Activated T-helper 1 cell treated with anti-CD3 and anti-CD28 coated beads, Interleukin-12 subunit alpha, Interleukin-12 subunit beta, Interleukin-2, Interleukin-4 antibody, amounts not matched to agents 30 ng/mL and 10 ng/mL and 1 ng/mL, durations not matched to agents 14 hours and 24 hours and 36 hours (primary cell): ENCODE measurements at regions not wholly inside any gene's neighbourhood (a gene's known extent, or its start where the extent isn't known, plus 50 kb on each side); places are given as distances from the start of the nearest gene placed in this dataset.

Experiments
- DNase-seq: peaks from one replicate; pipeline ENCODE4 v3.0.0; 2021; ENCODE audit warnings: low spot score
- H3K27ac Mint-ChIP-seq: one replicate; pipeline ENCODE4 v1.8.0; 2021; ENCODE audit warnings: mild to moderate bottlenecking, mixed read lengths
- H3K27me3 Mint-ChIP-seq: one replicate; pipeline ENCODE4 v1.8.0; 2022; ENCODE audit warnings: mild to moderate bottlenecking, moderate library complexity, mixed read lengths; ENCODE audit not compliant: insufficient read depth
- H3K36me3 Mint-ChIP-seq: one replicate; pipeline ENCODE4 v1.8.0; 2021; ENCODE audit warnings: low read depth, mixed read lengths
- H3K4me1 Mint-ChIP-seq: one replicate; pipeline ENCODE4 v1.8.0; 2021; ENCODE audit warnings: low read depth, mixed read lengths
- H3K4me3 Mint-ChIP-seq: one replicate; pipeline ENCODE4 v1.8.0; 2021; ENCODE audit warnings: mild to moderate bottlenecking, moderate library complexity, mixed read lengths
- H3K9me3 Mint-ChIP-seq: one replicate; pipeline ENCODE4 v1.8.0; 2021; ENCODE audit warnings: mixed read lengths
- intact Hi-C: fragments of 100-400 bp; cut with micrococcal nuclease; formaldehyde crosslinking; loops from one replicate; pipeline ENCODE4 v1.15.1; 2024

DNA sequence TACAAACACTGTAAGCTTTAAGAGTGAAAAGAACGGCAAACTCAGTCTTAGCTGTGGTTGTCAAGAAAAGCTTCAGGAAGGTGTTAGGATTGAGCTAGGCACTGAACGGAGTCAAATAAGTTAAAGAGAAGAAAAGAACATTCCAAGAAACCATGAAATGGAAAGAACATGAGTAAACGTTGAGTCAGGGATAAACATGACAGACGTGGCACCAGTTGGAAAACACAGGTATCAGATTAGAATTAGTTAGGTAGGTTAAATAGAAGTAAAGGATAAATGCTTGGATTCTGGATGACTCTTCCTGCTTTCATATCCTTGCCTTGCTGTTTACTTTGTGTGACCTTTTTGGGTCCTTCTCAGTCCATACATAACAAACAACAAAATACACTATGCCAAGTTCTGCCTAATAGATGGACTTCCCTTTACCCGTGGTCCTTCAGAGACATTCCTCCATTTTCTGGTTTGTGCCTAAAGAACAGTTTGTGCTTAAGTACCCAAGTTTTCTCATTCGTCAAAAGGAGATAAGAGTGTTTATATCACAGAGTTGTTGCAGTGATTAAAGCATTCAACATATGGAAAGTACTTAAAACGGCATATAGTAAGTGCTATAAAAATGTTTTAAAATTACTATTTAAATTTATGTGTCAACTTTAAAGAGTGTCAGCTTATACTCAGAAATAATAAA, 446.9 kb downstream of the TMA16 start:
- Mint-ChIP-seq H3K4me1 (no peaks in the 10 kb centered on the region), H3K36me3 (no peaks in the 10 kb centered on the region), H3K4me3 (no peak overlapping the region), H3K9me3 (no peaks in the 10 kb centered on the region), H3K27ac (no peak overlapping the region), H3K27me3 (no peaks in the 10 kb centered on the region)
- DNase-seq: no peak
- intact Hi-C loops: no loop called here

DNA sequence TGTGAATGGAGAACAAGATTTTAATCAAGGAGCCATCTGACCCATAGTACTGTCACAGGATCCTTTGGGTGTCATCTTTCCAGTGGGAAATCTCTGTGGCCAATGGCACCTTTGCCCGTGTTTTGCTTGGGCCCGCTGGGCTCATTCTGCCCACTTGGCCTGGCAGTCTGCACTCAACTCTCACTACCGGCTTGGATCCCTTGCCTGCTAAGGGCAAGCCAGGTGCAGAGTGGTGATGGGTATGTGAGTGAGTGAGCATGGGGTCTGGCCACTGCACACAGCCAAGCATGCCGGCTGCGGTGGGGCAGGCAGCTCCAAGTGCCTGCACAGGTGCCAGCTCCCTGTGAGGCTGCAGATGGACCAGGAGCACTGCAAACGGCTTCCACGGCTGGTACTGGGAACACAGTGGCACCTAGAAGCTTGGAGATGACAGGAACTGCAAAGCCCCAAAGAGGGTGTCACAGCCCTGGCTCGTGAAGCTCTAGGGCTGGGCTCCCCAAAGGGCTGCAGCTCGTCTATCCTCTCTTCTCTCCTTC, 454.5 kb downstream of the TMA16 start:
- Mint-ChIP-seq H3K27me3 (no peaks in the 10 kb centered on the region), H3K27ac (no peak overlapping the region), H3K4me1 (no peaks in the 10 kb centered on the region), H3K9me3 (no peaks in the 10 kb centered on the region), H3K36me3 (no peaks in the 10 kb centered on the region), H3K4me3 (no peak overlapping the region)
- intact Hi-C loops: no loop called here
- no peak for DNase-seq

DNA sequence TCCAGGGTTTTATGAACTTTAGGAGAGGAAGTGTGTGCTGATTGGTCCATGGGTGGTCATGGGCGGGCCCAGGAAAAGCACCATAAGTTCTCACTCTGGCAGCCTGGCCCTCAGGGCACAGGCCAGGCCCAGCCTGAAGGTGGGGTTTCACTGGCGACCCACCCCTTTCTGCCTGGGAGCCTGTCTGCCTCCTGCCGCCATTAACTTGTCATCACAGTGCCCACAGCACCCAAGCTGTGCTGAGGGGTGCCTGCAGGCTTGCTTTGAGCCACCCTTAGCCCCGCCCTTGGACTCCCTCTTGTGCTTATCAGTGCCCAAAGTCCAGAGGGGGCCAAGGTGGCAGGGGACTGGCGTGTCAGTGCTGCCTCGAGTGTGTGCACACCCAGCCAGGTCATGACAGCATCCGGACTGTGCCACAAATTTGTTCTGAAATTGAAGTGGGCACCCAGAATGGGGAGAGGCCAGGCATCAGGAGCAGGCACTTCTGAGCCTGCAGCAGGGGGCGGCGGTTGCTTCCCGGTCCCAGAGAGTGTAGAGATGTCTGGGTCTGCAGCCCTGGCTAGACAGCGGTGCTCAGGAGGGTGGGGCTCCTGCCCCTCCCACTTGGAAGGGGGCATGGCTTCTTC, 455.6 kb downstream of the TMA16 start:
- Mint-ChIP-seq H3K4me1 (no peaks in the 10 kb centered on the region), H3K27me3 (no peaks in the 10 kb centered on the region), H3K9me3 (no peaks in the 10 kb centered on the region), H3K36me3 (no peaks in the 10 kb centered on the region), H3K4me3 (no peak overlapping the region), H3K27ac (no peak overlapping the region)
- intact Hi-C loops: no loop called here
- no peak for DNase-seq

DNA sequence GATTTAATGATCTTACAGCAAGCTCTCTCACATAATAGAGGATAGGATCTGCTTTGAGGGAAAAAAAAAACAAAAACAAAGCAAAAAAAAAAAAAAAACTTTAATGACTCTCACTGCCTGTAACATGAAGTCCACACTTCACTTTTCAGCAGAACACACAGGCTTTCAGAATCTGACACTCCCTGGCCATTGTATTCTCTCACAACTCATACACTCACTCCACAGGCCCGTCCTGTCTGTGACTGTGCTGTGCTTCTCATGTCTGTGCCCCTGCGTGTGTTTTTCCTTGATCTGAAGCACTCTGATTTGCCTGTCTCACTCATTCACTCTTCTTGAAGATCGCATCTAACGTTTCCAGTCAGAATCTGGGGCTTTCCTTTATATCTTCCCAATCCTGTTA, 460.8 kb downstream of the TMA16 start:
- H3K4me3 Mint-ChIP-seq: no peak overlapping the region
- no peaks in the 10 kb centered on the region for H3K9me3 Mint-ChIP-seq
- H3K36me3 Mint-ChIP-seq: no peaks in the 10 kb centered on the region
- no peaks in the 10 kb centered on the region for H3K4me1 Mint-ChIP-seq
- intact Hi-C loops: no loop called here
- no peak for DNase-seq
- H3K27me3 Mint-ChIP-seq: no peaks in the 10 kb centered on the region
- H3K27ac Mint-ChIP-seq: no peak overlapping the region

DNA sequence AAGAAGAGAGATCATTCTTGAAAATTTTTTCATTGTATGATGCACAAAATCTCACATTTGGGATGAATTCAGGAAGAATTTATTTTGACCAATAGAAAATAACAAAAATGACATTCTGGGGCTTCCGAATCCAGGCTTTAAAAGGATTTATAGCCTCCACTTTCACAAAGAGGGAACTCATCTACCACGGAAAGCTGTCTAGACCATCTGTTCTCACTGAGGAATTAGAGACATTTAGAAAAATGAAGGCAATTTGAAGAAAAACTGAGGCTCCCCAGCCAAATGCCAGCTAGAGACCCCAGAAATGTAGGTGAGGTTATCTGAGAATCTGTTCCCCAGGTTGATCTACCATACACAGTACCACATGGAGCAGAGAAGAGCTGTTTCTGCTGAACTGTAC, 464.3 kb downstream of the TMA16 start:
- Mint-ChIP-seq H3K4me1 (no peaks in the 10 kb centered on the region), H3K27me3 (no peaks in the 10 kb centered on the region)
- intact Hi-C loops: no loop called here

DNA sequence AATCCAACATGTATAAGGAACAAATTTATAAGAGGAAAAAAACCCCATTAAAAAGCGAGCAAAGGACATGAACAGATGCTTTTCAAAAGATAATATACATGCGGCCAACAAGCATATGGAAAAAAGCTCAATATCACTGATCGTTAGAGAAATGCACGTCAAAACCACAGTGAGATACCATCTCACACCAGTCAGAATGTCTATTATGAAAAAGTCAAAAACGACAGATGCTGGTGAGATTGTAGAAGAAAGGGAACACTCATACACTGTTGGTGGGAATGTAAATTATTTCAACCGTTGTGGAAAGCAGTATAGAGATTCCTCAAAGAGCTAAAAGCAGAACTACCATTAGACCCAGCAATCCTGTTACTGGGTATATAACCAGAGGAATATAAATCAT, 465.4 kb downstream of the TMA16 start:
- Mint-ChIP-seq H3K9me3 (no peaks in the 10 kb centered on the region), H3K4me3 (no peak overlapping the region), H3K4me1 (no peaks in the 10 kb centered on the region), H3K27me3 (no peaks in the 10 kb centered on the region), H3K36me3 (no peaks in the 10 kb centered on the region), H3K27ac (no peak overlapping the region)
- intact Hi-C loops: no loop called here
- DNase-seq: no peak

More for the DNA sequence above, 464.3 kb downstream of the TMA16 start:
- H3K36me3 Mint-ChIP-seq: no peaks in the 10 kb centered on the region
- no peak overlapping the region for H3K4me3 Mint-ChIP-seq
- DNase-seq: no peak
- H3K9me3 Mint-ChIP-seq: no peaks in the 10 kb centered on the region
- no peak overlapping the region for H3K27ac Mint-ChIP-seq

DNA sequence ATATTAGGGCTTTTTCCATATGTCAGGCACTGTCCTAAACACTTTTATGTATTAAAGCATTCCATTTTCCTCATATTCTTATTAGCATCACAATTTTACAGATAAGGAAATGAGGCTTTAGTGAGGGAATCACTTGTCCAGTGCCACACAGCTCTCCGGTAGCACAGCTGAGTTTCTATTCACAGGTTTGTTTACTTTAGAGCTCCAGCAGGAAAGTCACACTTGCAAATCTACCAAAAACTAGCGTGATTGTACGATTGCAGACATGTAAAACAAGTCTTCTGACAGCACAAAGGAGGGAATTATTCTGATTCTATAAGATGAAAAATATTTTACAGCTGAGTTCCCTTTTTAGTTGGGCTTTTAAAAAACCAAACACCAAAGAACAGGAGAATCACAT, 472.1 kb downstream of the TMA16 start:
- Mint-ChIP-seq H3K4me1 (no peaks in the 10 kb centered on the region), H3K4me3 (no peak overlapping the region), H3K9me3 (no peaks in the 10 kb centered on the region), H3K27me3 (no peaks in the 10 kb centered on the region), H3K36me3 (no peaks in the 10 kb centered on the region), H3K27ac (no peak overlapping the region)
- intact Hi-C loops: no loop called here
- no peak for DNase-seq

DNA sequence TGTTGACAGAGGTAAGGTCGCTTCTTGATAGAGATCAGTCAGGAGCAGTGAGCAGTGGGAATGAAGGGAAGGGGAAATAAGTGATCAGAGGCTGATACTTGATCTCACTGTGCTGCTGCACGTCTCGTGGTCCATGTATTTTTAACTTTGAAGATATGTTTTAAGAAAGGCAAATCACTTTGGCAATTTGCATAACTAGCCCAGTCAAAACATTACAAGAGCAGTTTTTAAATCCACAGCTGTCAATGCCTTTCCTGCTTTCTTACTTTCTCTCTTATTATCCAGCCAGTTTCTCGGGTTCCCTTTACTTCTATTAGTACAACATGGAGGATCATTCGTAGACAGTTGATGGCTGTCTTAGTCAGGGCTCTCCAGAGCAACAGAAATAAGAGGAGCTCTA, 472.8 kb downstream of the TMA16 start:
- Mint-ChIP-seq H3K9me3 (no peaks in the 10 kb centered on the region), H3K36me3 (no peaks in the 10 kb centered on the region), H3K4me1 (no peaks in the 10 kb centered on the region), H3K4me3 (no peak overlapping the region), H3K27ac (no peak overlapping the region), H3K27me3 (no peaks in the 10 kb centered on the region)
- intact Hi-C loops: no loop called here
- DNase-seq: no peak

DNA sequence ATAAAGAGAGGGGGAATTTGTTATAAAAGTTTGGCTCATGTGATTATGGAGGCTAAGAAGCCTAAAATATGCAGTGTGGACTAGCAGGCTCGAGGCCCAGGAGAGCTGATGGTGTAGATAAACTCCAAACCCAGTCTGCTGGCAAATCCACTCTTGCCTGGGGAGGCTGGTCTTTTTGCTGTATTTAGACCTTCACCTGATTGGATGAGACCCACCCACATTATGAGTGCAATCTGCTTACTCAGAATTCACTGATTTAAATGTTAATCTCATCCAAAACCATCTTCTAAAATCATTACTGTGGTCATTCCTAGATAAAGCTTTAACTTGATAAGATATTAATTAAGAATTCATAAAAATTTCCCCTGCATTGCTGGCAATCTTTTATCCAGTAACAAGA, 473.2 kb downstream of the TMA16 start:
- Mint-ChIP-seq H3K9me3 (no peaks in the 10 kb centered on the region), H3K4me1 (no peaks in the 10 kb centered on the region), H3K36me3 (no peaks in the 10 kb centered on the region), H3K4me3 (no peak overlapping the region), H3K27ac (no peak overlapping the region), H3K27me3 (no peaks in the 10 kb centered on the region)
- intact Hi-C loops: no loop called here
- DNase-seq: no peak

DNA sequence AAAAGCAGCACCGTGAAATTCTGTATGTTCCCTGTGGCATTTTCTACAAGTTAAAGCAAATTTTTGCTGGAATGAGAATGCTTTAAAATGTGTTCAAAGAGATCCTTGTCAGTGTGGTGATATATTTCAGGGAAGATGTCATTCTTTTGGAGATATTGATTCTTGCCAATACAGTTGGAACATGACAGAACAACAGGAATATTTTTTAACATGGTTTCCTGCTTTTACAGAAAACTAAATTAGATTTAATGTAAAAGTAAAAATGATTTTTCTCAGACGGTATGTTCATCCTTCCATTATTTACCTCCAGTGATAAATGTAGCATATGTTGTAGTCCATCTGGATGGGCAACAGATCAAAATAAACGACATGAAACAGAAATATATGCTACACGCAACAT, 474.8 kb downstream of the TMA16 start:
- H3K9me3 Mint-ChIP-seq: no peaks in the 10 kb centered on the region
- H3K4me3 Mint-ChIP-seq: no peak overlapping the region
- no peak for DNase-seq
- no peak overlapping the region for H3K27ac Mint-ChIP-seq
- intact Hi-C loops: no loop called here
- H3K36me3 Mint-ChIP-seq: no peaks in the 10 kb centered on the region
- no peaks in the 10 kb centered on the region for H3K27me3 Mint-ChIP-seq
- no peaks in the 10 kb centered on the region for H3K4me1 Mint-ChIP-seq

DNA sequence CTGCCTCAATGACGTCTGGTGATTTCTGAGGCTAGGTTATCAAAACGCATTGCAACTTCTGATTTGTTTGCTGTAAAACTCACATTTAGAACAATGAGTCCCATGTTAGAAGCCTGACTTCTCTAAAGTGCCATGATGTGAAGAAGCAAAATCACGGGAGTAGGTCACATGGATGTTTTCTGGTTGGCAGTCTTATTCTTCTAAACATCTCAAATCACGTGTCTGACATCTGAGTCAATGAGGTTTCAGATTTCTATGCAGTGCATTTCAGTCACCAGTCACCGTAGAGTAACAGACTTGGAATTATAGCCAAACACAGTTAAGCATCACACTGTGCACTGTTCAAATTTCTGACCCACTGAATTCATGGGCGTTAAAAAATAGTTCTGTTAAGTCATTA, 482.1 kb downstream of the TMA16 start:
- no peak overlapping the region for H3K4me3 Mint-ChIP-seq
- H3K4me1 Mint-ChIP-seq: no peaks in the 10 kb centered on the region
- no peak overlapping the region for H3K27ac Mint-ChIP-seq
- no peaks in the 10 kb centered on the region for H3K36me3 Mint-ChIP-seq
- no peaks in the 10 kb centered on the region for H3K9me3 Mint-ChIP-seq
- DNase-seq: no peak
- intact Hi-C loops: no loop called here
- H3K27me3 Mint-ChIP-seq: no peaks in the 10 kb centered on the region

DNA sequence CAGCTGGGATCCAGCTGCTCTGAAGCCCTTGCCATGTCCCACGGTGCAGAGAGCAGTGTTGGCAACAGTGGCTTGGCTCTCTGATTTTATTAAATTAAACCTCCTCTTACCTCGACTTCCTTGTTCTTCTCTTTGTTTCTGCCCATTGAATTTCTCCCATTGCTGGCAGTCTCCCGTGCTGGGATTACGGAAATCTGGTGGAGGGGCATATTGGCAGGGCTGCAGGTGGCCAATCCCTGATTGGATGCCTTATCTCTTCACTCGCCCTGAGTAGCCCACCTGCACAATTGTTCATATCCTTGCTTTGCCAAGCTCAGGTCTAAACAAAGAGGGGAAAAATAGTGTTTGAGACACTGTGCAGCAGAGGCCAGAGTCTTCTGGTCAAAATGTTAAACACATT, 493.9 kb downstream of the TMA16 start:
- intact Hi-C loops: no loop called here
- Mint-ChIP-seq H3K36me3 (no peaks in the 10 kb centered on the region), H3K4me1 (no peaks in the 10 kb centered on the region), H3K27ac (no peak overlapping the region), H3K4me3 (no peak overlapping the region), H3K27me3 (no peaks in the 10 kb centered on the region), H3K9me3 (no peaks in the 10 kb centered on the region)
- no peak for DNase-seq

DNA sequence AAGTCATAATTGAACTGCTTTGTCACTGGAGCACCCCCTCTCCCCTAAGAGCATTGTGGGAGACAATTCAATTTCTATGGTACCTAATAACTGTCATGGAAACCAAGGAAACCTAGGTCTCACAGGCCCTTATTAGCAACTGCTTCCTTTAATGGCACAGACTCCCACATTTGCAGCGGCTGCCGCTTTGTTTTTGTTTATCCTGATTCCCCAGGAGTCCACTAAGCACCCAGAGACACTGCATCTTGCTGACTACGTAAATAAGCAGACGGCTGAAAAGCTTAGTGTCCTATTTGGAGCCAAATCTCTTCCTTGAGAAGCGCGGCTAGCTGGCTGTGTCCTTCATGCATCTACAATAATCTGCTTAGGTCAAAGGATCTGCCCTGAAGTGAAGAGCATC, 494.4 kb downstream of the TMA16 start:
- H3K27ac Mint-ChIP-seq: no peak overlapping the region
- no peaks in the 10 kb centered on the region for H3K36me3 Mint-ChIP-seq
- H3K4me3 Mint-ChIP-seq: no peak overlapping the region
- H3K4me1 Mint-ChIP-seq: no peaks in the 10 kb centered on the region
- no peaks in the 10 kb centered on the region for H3K27me3 Mint-ChIP-seq
- DNase-seq: no peak
- intact Hi-C loops: no loop called here
- no peaks in the 10 kb centered on the region for H3K9me3 Mint-ChIP-seq
